GM23248 (cell line): ENCODE measurements at regions not wholly inside any gene's neighbourhood (a gene's known extent, or its start where the extent isn't known, plus 50 kb on each side); places are given as distances from the start of the nearest gene placed in this dataset.

ENCODE experiments used
- DNase-seq: peaks from one replicate; pipeline ENCODE4 v3.0.0-alpha.2; 2015
- H2AFZ ChIP-seq: fragments of 200-600 bp; sonication (generic); 2 replicates; pipeline ENCODE4 v1.6.1; 2016; ENCODE audit warnings: antibody characterized with exemption
- H3F3A ChIP-seq: fragments of 200-600 bp; sonication (generic); 2 replicates; pipeline ENCODE4 v1.6.1; 2016; ENCODE audit warnings: mild to moderate bottlenecking, antibody characterized with exemption, mixed run types; ENCODE audit not compliant: insufficient read depth
- H3K27ac ChIP-seq: fragments of 200-600 bp; sonication (generic); 2 replicates; pipeline ENCODE4 v1.5.1; 2016; ENCODE audit warnings: mild to moderate bottlenecking
- H3K27me3 ChIP-seq: fragments of 200-600 bp; sonication (generic); replicated peaks from 2 replicates; pipeline ENCODE4 v1.6.1; 2016; ENCODE audit warnings: mild to moderate bottlenecking; ENCODE audit not compliant: insufficient read depth
- H3K36me3 ChIP-seq: fragments of 200-600 bp; sonication (generic); 2 replicates; pipeline ENCODE4 v1.6.1; 2016; ENCODE audit warnings: low read depth, mild to moderate bottlenecking
- H3K4me1 ChIP-seq: fragments of 200-600 bp; sonication (generic); 2 replicates; pipeline ENCODE4 v1.6.1; 2016; ENCODE audit warnings: mild to moderate bottlenecking; ENCODE audit not compliant: insufficient read depth
- H3K4me2 ChIP-seq: fragments of 200-600 bp; sonication (generic); one replicate; pipeline ENCODE4 v1.6.1; 2016; ENCODE audit warnings: mild to moderate bottlenecking; ENCODE audit not compliant: unreplicated experiment
- H3K4me3 ChIP-seq: fragments of 200-600 bp; sonication (generic); 2 replicates; pipeline ENCODE4 v1.5.1; 2016; ENCODE audit warnings: mild to moderate bottlenecking
- H3K79me2 ChIP-seq: fragments of 200-600 bp; sonication (generic); 2 replicates; pipeline ENCODE4 v1.6.1; 2016; ENCODE audit warnings: mild to moderate bottlenecking; ENCODE audit not compliant: insufficient read depth
- H3K9ac ChIP-seq: fragments of 200-600 bp; sonication (generic); 2 replicates; pipeline ENCODE4 v1.6.1; 2016; ENCODE audit warnings: mild to moderate bottlenecking
- H3K9me2 ChIP-seq: fragments of 200-600 bp; sonication (generic); 2 replicates; pipeline ENCODE4 v1.6.1; 2016; ENCODE audit warnings: mixed run types, mild to moderate bottlenecking, moderate library complexity; ENCODE audit not compliant: insufficient read depth
- H3K9me3 ChIP-seq: fragments of 200-600 bp; sonication (generic); one replicate; pipeline ENCODE4 v1.6.1; 2017; ENCODE audit warnings: low read depth
- H4K20me1 ChIP-seq: fragments of 200-600 bp; sonication (generic); 2 replicates; pipeline ENCODE4 v1.6.0; 2016; ENCODE audit not compliant: insufficient read depth
- EZH2 ChIP-seq: fragments of 200-600 bp; sonication (generic); IDR thresholded peaks from 2 replicates; pipeline ENCODE4 v1.6.1; 2018; ENCODE audit warnings: antibody characterized with exemption, mild to moderate bottlenecking; ENCODE audit not compliant: insufficient read depth, poor library complexity, severe bottlenecking
- EZH2phosphoT487 ChIP-seq: fragments of 200-600 bp; sonication (generic); IDR thresholded peaks from 2 replicates; pipeline ENCODE4 v1.6.1; 2018; ENCODE audit warnings: antibody characterized with exemption, moderate library complexity, mild to moderate bottlenecking, low read depth; ENCODE audit not compliant: insufficient read depth
- WGBS, 2 experiments: methylation state at CpG; one replicate each; pipeline ENCODE4 v1.1.6; 2015 to 2017; ENCODE audit warnings: low lambda C conversion rate in 2 of 2, low coverage in 1 of 2; ENCODE audit errors: missing lambda C conversion rate in 2 of 2; 5-methylcytosine and 5-hydroxymethylcytosine counted together
- in situ Hi-C: fragments of 300-500 bp; cut with MboI; formaldehyde crosslinking; loops from 2 replicates; pipeline ENCODE4 v1.15.0; 2020

- Histone ChIP-seq H3K4me2 (no peak overlapping the region), H3K9ac (no peak overlapping the region), H3K4me1 (no peaks in the 10 kb centered on the region), H3K4me3 (no peak overlapping the region), H3K27me3 (no peaks in the 10 kb centered on the region), H3K9me3 (no peaks in the 10 kb centered on the region), H2AFZ (no peak overlapping the region), H3K27ac (no peak overlapping the region), H3K79me2 (no peaks in the 10 kb centered on the region), H3K36me3 (no peaks in the 10 kb centered on the region), H3F3A (no peaks in the 10 kb centered on the region), H3K9me2 (no peaks in the 10 kb centered on the region), H4K20me1 (no peaks in the 10 kb centered on the region)
- 41 to 53% methylated on average over 6 of the region's 6 CpGs for WGBS, 2 experiments
- in situ Hi-C loops = no loop called here
- no peak for TF ChIP-seq EZH2
- no peak for TF ChIP-seq EZH2phosphoT487
- DNase-seq = no peak
These were observed 181.3 kb upstream of the PHYHIPL start for GRCh38 chr10:58995058-58995596.

GRCh38 chr10:58996063-58996462 lies 180.4 kb upstream of the PHYHIPL start:
- Histone ChIP-seq H3K36me3 (no peaks in the 10 kb centered on the region), H3K4me3 (no peak overlapping the region), H3K4me1 (no peaks in the 10 kb centered on the region), H3K4me2 (no peak overlapping the region), H3F3A (no peaks in the 10 kb centered on the region), H3K9ac (no peak overlapping the region), H3K9me3 (no peaks in the 10 kb centered on the region), H3K9me2 (no peaks in the 10 kb centered on the region), H4K20me1 (no peaks in the 10 kb centered on the region), H3K79me2 (no peaks in the 10 kb centered on the region), H3K27me3 (no peaks in the 10 kb centered on the region), H2AFZ (no peak overlapping the region), H3K27ac (no peak overlapping the region)
- in situ Hi-C loops = no loop called here
- 45 to 60% methylated on average over 2 of the region's 2 CpGs for WGBS, 2 experiments
- TF ChIP-seq EZH2phosphoT487 = no peak
- no peak for TF ChIP-seq EZH2
- no peak for DNase-seq

- H3K27ac ChIP-seq = no peak overlapping the region
- TF ChIP-seq EZH2phosphoT487 (no peak), EZH2 (no peak)
- H3F3A ChIP-seq = no peaks in the 10 kb centered on the region
- H2AFZ ChIP-seq = no peak overlapping the region
- DNase-seq = no peak
- no peaks in the 10 kb centered on the region for H3K79me2 ChIP-seq
- no peaks in the 10 kb centered on the region for H3K9me2 ChIP-seq
- H4K20me1 ChIP-seq = no peaks in the 10 kb centered on the region
- H3K27me3 ChIP-seq = no peaks in the 10 kb centered on the region
- no peak overlapping the region for H3K9ac ChIP-seq
- no peaks in the 10 kb centered on the region for H3K36me3 ChIP-seq
- no peak overlapping the region for H3K4me3 ChIP-seq
- H3K4me1 ChIP-seq = no peaks in the 10 kb centered on the region
- H3K4me2 ChIP-seq = no peak overlapping the region
- H3K9me3 ChIP-seq = no peaks in the 10 kb centered on the region
- WGBS, 2 experiments = 87 to 92% methylated on average over 2 of the region's 2 CpGs
- in situ Hi-C loops = no loop called here
These were observed 179.6 kb upstream of the PHYHIPL start for GRCh38 chr10:58996866-58997265.

DNA sequence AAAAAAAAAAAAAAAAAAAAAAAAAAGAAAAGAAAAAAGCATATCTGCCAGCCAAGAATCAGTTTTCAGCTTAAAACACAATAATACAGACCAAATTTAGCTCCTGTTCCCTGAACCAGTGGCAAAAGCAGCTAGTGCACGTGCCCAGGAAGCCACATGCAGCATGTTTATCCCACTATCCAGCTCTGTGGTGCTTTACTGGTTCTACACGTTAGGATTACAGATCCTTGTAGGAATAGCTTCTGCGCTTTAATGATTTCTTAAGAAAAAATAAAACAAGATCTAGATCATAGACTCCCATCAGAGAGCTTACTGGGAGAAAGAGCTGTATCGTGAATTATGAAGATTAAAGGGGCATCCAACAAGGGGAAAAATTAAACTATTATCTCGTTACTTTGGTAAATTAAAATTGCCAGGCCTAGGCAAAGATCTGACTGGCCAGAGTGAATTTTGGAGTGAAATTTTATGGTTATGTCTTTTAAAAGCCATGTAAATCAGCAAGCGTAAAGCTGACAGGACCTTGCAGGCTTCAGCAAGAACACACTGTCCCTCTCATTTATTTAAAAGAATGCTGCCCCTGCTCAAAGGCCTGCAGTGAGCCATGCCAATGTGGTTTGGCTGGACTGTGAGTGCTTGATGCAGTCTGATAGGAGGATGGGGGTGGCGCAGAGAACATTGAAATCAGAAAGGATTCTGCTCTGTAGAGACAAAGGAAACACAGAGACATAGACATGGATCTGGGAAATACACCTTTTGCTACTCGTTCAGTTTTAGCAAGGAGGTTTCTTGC lies 177.3 kb upstream of the PHYHIPL start:
- Histone ChIP-seq H3F3A (no peaks in the 10 kb centered on the region), H3K79me2 (no peaks in the 10 kb centered on the region), H3K9me2 (no peaks in the 10 kb centered on the region), H3K27me3 (no peaks in the 10 kb centered on the region), H3K4me2 (no peak overlapping the region), H3K4me1 (no peaks in the 10 kb centered on the region), H3K36me3 (no peaks in the 10 kb centered on the region), H4K20me1 (no peaks in the 10 kb centered on the region), H3K27ac (no peak overlapping the region), H2AFZ (no peak overlapping the region), H3K4me3 (no peak overlapping the region), H3K9ac (no peak overlapping the region), H3K9me3 (no peaks in the 10 kb centered on the region)
- in situ Hi-C loops = no loop called here
- DNase-seq = no peak
- WGBS, 2 experiments = 38 to 39% methylated on average over 8 of the region's 8 CpGs
- TF ChIP-seq EZH2phosphoT487 (no peak), EZH2 (no peak)
